A673 (cell line): ENCODE measurements at regions not wholly inside any gene's neighbourhood (a gene's known extent, or its start where the extent isn't known, plus 50 kb on each side); places are given as distances from the start of the nearest gene placed in this dataset.

Experiments
- BruUV-seq: library from RNA; stranded (reverse); fragments of 400-500 nt; replicated peaks from 2 replicates; lab custom pipeline; 2021; lab: Mats Ljungman, UMichigan
- CTCF ChIA-PET: fragments of 300-600 bp; sonication (Branson Sonifier 250); formaldehyde crosslinking; loops from one replicate; lab custom pipeline; 2022; ENCODE audit warnings: antibody characterized with exemption; lab: Charles Lee
- POLR2A ChIA-PET: fragments of 300-600 bp; sonication (Branson Sonifier 250); formaldehyde crosslinking; loops from one replicate; lab custom pipeline; 2022; ENCODE audit warnings: antibody characterized with exemption; ENCODE audit not compliant: low non-redundant PET; lab: Charles Lee
- DNase-seq: peaks from one replicate; pipeline ENCODE4 v3.0.0-alpha.2; 2015; ENCODE audit warnings: low spot score
- H3K27ac ChIP-seq: fragments of 200-600 bp; sonication (generic); 2 replicates; pipeline ENCODE4 v1.5.1; 2016; ENCODE audit warnings: mixed run types, low read depth, mild to moderate bottlenecking, mixed read lengths, antibody characterized with exemption, low read length; ENCODE audit not compliant: poor library complexity, severe bottlenecking
- H3K27me3 ChIP-seq: fragments of 200-600 bp; sonication (generic); replicated peaks from 2 replicates; pipeline ENCODE4 v1.6.1; 2017; ENCODE audit warnings: mixed run types, low read depth, mild to moderate bottlenecking, mixed read lengths, antibody characterized with exemption, low read length; ENCODE audit not compliant: insufficient read depth, poor library complexity
- H3K36me3 ChIP-seq: fragments of 200-600 bp; sonication (generic); 2 replicates; pipeline ENCODE4 v1.6.1; 2016; ENCODE audit warnings: mixed run types, mild to moderate bottlenecking, mixed read lengths, antibody characterized with exemption, low read length; ENCODE audit not compliant: insufficient read depth, poor library complexity, severe bottlenecking
- H3K4me1 ChIP-seq: fragments of 200-600 bp; sonication (generic); 2 replicates; pipeline ENCODE4 v1.6.1; 2017; ENCODE audit warnings: mixed run types, mild to moderate bottlenecking, mixed read lengths, antibody characterized with exemption, low read length; ENCODE audit not compliant: insufficient read depth, poor library complexity, severe bottlenecking
- H3K4me3 ChIP-seq: fragments of 200-600 bp; sonication (generic); 2 replicates; pipeline ENCODE4 v1.5.1; 2016; ENCODE audit warnings: low read depth, mixed run types, mild to moderate bottlenecking, mixed read lengths, low read length; ENCODE audit not compliant: poor library complexity, severe bottlenecking
- H3K9me3 ChIP-seq: fragments of 200-600 bp; sonication (generic); 2 replicates; pipeline ENCODE4 v1.6.1; 2016; ENCODE audit warnings: mixed run types, low read depth, mild to moderate bottlenecking, mixed read lengths, antibody characterized with exemption, low read length; ENCODE audit not compliant: poor library complexity, severe bottlenecking
- CTCF ChIP-seq: fragments of 300-800, 200-600 bp; sonication (generic); conservative IDR thresholded peaks from 2 replicates; pipeline ENCODE4 v1.5.1; 2017; ENCODE audit warnings: low read depth, mild to moderate bottlenecking, antibody characterized with exemption, low read length, moderate library complexity, mixed read lengths
- EZH2 ChIP-seq: fragments of 200-600 bp; sonication (generic); IDR thresholded peaks from 2 replicates; pipeline ENCODE4 v1.6.1; 2017; ENCODE audit warnings: borderline replicate concordance, low read depth, mild to moderate bottlenecking, mixed read lengths, antibody characterized with exemption, low read length; ENCODE audit not compliant: poor library complexity, severe bottlenecking
- intact Hi-C: fragments of 100-400 bp; cut with micrococcal nuclease; formaldehyde crosslinking; loops from one replicate; pipeline ENCODE4 v1.10.0; 2022; ENCODE audit not compliant: unreplicated experiment

GRCh38 chr5:62167561-62168057 is 138.4 kb upstream of the KIF2A start:
- H3K9me3 ChIP-seq, result no peaks in the 10 kb centered on the region
- no peak overlapping the region for H3K27ac ChIP-seq
- no peak overlapping the region for H3K4me3 ChIP-seq
- no TSS peak for BruUV-seq
- peaks cover 6% of the 10 kb centered on the region for H3K27me3 ChIP-seq
- intact Hi-C loops, result no loop called here
- no peak for DNase-seq
- no peaks in the 10 kb centered on the region for H3K4me1 ChIP-seq
- no peak for TF ChIP-seq EZH2
- no peak for TF ChIP-seq CTCF
- ChIA-PET CTCF (no interaction called here), POLR2A (no interaction called here)
- no peaks in the 10 kb centered on the region for H3K36me3 ChIP-seq

GRCh38 chr5:62168506-62169281 is 137.3 kb upstream of the KIF2A start:
- CTCF ChIA-PET, result no interaction called here
- Histone ChIP-seq H3K4me3 (no peak overlapping the region), H3K9me3 (no peaks in the 10 kb centered on the region), H3K27ac (no peak overlapping the region), H3K27me3 (peaks cover 6% of the 10 kb centered on the region), H3K4me1 (no peaks in the 10 kb centered on the region), H3K36me3 (no peaks in the 10 kb centered on the region)
- no peak for DNase-seq
- intact Hi-C loops, result no loop called here
- no TSS peak for BruUV-seq
- TF ChIP-seq EZH2 (no peak), CTCF (no peak)
- POLR2A ChIA-PET, result no interaction called here

GRCh38 chr5:62178258-62178657 is 127.7 kb upstream of the KIF2A start:
- H3K4me1 ChIP-seq, result peaks cover 5% of the 10 kb centered on the region
- TF ChIP-seq CTCF (no peak), EZH2 (no peak)
- no peak overlapping the region for H3K27ac ChIP-seq
- H3K4me3 ChIP-seq, result no peak overlapping the region
- ChIA-PET POLR2A (no interaction called here), CTCF (no interaction called here)
- no TSS peak for BruUV-seq
- no peaks in the 10 kb centered on the region for H3K27me3 ChIP-seq
- H3K9me3 ChIP-seq, result no peaks in the 10 kb centered on the region
- no peak for DNase-seq
- no peaks in the 10 kb centered on the region for H3K36me3 ChIP-seq
- intact Hi-C loops, result no loop called here
